Activated naive CD4-positive, alpha-beta T cell treated with anti-CD3 and anti-CD28 coated beads, Interleukin-2, amount 50 U/mL, for 16 hours (primary cell): ENCODE measurements at regions not wholly inside any gene's neighbourhood (a gene's known extent, or its start where the extent isn't known, plus 50 kb on each side); places are given as distances from the start of the nearest gene placed in this dataset.

Experiments used
- DNase-seq: peaks from one replicate; pipeline ENCODE4 v3.0.0-alpha.2; 2020

DNA sequence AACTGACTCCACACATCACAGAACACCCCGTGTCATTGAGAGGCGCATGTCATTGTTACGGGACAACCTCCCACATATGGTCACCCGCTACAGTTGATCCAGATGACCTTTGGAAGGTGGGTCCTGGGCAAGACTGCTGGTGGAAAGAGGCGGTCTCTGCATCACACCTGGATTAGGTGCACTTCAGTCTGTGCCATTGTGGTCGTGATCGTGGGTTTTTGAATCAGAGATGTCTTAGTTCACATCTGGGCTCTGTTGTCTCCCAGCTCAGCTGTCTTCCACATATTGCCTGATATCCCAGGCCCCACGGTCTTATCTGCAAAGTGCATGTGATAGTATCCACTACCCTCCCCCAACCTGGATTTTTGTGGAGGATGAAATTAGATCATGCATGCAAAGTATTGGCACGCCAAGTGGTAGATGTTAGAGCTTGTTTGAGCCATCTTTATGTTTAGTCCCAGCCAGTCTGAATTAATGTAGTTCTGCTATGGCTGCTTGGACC lies 208.7 kb upstream of the FOXN3 start:
- DNase-seq: no peak

DNA sequence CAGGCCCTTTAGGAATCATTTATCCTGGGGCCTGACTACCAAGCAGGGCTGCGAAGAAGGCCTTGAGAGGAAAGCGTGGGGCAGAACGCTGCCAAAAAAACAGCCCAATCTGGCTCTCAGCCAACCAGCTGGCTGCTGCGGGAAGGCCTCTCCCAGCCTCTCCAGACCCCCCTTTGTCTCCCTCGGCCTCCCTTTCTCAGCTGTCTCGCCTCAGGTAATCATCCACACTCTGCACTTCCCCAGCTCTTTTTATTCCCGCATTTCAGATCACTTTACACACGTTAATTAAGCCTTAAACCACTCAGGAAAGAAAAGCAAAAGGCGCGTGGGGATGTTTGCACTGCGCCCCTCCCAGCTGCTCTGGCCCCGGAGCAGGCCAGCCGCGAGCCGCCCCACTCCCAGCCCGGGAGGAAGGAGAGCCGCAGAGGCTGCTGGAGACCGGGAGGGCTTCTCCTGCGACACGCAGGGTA lies 208.2 kb upstream of the FOXN3 start:
- DNase-seq: no peak

DNA sequence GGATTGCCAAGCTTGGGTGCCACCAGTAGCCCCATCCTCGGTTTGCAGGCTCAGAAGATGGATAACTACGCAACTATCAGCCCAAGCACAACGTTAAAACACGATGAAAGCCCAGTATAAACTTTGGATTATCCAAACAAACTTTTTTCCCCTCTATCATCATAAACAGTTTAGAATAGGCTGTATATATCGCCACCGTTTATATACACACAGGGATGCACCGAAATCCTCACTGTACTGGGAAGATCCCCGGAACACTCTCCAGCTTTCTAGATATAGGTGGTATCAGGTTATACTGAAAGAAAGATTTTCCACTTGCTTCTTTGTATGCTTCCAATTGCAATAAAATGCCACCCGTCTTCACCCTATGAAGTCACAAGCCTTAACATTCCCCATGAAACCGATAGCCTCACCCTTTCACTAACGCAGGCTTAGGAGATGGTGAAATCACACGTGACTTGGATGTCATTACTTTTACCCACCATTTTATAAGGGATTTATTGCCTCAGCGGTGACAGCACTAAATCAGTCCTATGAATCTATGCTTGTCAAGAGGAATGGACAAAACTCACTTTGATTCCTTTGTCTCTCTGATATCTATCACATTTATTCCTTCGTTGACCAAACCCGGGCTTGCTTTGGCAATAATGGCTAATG lies 207.6 kb upstream of the FOXN3 start:
- no peak for DNase-seq

DNA sequence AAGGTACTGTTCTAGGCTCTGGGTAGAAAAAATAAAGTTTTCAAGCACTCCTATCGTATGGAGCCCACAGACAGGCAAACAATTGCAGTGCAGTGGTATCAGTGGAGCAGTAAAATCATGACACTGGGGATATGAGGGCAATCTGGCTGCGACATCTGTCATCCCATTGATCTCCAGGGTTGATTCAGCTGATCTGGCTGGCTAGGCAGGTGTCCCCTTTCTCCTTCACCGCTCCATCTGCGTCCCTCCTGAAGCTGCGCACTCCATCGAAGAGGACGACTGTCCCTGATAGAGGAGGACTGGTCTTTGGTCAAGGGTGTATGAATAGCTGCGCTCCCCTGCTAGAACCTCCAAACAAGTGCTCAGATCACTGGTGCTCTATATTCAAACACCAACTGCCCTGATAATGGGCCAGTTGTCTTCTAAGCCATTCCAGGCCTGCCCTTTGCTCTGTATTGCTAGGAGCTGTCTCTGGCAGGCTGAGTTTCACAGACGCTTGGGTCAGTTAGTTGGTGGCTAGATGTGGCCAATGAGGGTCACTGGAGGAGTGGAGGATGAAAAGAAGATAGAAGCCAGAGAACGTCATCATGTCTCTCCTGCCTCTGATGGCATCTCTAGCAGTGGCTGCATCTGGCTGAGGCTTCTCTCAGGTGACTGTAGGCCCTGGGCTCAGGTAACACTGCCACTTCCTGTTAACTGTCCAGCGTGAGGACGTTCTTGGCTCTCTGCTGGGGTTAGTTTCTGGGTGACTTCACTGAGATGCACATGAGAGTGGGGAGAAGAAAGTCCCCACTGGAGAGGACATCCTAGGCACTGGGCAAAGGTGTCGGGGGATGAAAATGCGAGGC lies 205.0 kb upstream of the FOXN3 start:
- DNase-seq: no peak

DNA sequence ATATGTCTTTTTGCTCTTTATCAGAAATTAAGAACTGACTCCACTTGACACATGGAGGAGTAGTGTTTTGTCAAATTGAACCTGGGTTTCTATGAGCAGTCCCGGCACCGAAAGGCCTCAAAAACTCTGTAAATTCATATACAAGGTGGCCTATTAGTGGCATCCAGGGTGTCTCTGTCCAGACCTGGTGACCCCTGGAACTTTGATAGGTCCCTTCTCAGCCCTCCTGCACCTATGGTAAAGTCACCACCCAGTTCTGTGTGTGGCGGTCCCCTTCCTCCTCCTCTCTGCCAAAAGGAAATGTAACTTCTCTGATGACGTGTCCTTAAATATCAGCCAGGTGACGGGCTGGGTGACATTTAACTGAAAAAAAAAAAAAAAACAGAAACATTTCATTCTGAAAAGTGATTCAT lies 204.0 kb upstream of the FOXN3 start:
- peak; percentile 56 for DNase-seq

DNA sequence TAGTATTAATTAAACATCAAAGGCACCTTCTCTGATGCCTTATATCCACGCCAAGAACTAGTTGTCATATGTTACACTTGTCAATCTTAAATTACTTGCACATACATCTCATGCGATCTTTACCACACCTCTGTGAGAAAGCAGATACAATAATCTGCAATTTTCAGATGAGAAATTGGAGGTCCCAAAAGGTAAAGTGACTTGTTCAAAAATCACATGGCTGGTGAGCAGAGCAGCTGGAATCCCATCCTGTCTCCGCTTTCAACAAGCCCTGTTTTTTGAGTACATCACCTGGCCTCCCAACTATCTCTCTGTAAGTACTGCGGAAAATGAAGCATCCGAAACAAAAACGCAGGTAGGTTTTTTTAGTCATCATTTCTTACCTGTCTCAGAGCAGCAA lies 203.4 kb upstream of the FOXN3 start:
- no peak for DNase-seq

DNA sequence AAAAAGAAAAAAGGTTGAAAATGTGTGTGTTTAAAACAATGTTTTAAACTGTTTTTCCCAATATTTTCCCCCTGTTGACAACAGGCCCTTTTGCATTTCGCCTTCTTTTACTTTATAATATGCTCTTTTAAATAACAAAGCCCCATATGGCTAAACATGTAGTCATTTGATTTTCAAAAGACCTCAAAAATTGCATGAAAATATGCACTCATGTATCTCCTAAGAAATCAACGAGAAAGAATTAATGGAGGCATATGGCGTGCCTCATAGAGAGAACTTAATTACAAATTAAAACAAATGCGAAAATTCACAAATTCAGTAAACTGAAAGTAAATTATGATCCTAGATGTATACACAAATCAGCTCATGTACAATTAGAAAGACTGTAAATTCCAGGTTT lies 202.6 kb upstream of the FOXN3 start:
- no peak for DNase-seq

DNA sequence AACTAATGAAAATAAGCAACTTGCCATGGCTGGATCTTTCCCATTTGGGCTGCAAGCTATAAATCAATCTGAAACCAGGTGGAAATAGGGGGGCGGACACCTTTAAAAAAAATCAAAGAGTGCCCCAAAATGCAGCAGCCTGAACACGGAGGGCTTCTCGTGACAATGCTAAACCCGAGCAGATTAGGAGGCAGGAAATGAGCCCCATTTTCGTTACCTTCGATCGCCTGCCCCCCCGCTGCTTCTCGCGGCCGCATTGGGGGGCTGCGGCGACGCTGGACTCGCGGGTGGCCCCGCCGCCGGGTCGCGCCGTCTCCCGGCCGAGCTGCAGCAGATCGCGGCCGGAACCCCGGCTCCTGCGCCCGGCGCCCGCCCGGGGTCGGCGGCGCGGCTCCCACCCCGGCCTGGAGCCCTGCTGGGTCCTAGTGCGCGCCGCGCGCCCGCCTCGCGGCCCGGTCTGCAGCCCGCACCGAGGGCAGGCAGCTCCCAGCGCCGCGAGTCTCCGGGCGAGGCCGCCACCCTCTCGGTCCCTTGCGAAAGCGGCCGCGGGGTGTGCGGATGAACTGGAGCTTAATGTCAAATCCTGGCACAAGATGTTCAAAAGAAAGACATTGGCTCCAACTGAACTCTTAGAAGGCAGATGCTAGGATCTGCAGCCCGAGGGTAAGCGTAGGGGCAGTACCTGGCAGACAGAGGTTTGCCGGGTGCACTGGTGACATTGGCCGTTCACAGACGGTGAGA lies 201.9 kb upstream of the FOXN3 start:
- peak; percentile 66 for DNase-seq

DNA sequence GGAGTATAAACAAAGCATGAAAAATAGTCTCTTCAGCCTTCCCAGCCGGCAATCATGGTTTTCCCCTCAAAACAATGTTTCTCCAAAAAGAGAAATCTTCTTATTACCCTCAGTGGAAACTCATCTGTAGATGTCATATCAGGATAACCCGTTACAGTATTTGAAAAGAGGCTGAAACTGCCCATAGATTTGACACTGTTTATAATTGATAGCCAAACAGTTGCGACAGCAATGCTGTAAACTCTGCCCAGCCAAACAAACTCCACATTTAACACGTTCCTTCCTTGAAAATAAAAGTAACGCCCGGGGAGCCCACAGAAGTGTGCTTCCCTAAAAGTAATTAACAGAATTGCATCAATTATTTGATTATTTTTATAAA lies 201.3 kb upstream of the FOXN3 start:
- DNase-seq: no peak

DNA sequence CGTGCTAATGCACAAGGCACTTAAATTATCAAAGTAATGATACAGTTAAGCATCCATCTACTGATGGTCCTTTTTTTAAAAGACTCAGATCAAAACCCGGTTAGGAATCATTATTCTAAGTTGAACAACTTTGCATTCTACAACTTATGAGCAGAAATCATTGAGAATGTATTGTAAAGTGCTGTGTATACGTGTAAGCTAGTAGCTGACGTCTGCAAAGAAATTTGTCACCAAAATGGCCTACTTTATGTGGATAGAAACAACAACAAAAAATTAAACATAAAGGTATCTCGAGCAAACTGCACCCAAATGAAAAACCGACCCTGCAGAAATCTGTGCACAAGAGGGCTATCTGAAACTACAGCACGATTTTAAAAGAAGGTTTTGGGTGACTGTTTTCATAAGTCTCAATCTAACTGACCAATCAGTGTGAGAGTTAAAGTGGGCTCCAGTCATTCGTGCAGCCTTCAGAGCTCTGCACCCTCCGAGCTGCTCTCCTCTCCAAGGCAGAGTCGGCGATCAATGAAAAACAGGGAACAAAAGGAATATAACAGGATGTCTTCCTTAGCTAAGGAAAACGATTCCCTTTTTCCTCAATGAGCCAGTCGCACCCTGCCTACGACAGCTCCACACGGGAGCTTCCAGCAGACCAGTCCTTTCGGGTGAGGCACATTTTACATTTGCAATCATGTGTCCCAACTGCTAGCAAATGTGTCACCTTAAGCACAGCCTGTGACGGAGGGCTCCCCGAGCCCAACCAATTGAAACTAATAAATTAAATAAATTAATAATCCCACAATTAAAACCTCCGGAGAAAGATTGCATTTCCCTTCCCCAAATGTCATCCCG lies 200.7 kb upstream of the FOXN3 start:
- peak; percentile 23 for DNase-seq

DNA sequence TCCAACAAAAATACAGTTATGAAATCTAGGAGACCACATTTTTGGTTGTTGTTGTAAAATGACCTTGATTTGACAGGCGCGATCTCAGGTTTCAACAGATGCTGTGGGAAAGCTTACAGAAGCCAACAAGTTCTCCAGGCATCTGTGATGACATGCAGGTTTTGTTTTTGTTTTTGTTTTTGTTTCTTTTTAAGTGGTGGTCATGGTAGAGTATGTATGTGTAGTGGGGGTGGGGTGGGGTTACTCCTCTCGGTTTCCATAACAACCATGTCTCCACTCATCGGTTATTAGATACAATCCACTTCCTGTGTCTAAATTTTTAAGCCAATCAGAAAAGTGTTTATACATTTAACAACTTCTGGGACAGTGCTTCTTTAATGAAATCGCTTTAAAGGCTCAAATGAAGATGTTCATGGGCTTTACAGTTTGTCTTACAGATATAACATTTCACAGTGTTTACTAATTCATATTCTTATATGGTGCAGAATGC lies 199.9 kb upstream of the FOXN3 start:
- no peak for DNase-seq

DNA sequence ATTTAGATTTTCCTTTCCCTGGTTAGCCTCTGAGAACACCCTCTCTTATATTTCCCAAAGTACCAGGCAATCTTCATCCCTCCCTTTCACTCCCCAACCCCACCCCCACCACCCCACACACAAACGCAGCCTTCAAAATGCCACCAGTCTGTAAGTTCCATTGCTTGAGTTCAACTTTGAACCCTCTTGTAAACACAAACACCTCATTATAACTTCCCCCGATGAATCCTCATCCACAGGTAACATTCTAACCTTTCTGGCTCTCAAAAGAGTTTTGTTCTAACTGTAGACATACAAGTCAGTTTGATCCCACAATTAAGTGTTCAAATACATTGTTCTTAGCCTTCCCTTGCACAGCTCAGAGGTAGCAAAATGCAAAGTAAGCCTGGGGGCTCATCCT lies 199.4 kb upstream of the FOXN3 start:
- no peak for DNase-seq

DNA sequence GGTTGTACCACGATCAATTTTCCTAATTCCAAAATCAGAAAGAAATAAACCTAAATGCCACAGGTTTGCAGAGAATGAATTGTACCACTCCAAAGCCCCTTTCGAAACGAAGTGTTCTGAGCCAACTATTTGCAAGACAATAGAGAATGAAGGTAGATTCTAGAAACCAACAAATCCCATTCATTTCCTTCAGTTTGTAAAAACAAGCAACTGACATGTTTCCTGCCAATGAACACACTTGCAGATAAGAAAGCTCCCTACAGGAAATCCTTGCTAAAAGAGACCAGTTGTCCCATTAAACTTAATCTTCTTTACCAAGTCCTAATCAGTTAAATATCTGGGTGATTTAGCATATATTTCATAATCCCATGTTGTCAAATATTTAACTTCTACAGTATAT lies 198.4 kb upstream of the FOXN3 start:
- no peak for DNase-seq

DNA sequence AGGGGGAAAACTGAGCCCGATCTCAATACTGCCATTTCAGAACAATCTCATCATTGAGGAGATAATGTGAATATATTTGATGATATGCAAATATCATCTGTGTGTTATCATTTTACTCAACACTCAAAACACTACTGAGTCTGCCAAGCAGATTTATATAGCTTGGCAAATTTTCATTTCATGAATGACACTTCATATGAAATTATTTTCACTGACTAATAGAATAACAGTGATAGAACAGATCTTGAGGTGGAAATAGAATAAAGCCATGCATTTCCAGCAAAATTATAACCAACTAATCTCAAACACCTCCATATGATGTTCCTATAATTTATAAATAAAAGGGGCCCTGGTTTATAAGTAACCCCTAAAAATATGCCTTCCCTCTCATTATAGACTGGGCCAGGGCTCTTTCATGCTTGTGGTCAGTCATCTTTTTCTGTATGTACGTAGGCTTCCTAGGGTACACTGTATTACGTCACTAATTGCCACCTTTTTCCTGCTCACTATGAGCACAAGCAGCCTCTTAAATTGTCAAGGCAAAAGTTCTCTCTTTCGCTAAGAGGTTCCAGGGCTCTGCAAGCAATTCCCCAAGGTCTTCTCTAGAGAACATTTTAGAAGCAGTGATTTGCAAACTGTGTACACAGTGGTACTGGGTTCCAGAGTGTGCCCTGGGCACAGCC lies 197.1 kb upstream of the FOXN3 start:
- DNase-seq: no peak

DNA sequence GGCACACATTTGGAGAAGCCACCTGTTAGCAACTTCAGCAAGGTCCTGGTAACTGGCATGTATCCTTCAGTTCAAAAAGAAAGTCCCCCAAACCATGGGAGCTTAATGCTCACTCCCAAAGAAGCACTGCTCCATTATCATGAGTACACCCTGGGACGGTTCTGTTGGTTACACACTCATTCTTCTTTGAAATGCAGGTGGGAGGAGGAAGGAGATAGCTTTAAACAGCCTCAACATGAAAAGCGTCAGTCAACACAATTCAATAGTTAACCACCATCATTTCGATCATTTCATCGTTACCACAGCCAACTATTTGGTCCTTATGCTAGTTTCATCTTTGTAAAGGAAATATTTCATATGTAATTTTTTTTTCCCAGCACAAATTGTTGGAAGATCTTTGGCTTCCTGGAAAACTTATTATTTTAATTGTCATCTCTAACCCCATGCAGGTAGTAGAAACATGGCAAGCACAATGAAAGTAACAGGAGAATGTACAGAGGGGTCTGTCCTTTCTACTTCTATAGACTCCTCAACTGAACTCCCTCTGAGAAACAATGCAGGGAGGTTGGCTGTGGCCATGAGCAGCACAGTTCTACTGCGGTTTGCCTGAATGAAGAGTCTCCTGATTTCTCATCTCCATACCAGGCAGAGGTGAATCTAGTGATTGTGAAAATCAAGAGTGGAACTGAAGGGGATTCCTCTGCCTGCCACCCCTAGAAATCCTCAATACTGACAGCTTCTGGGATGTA lies 196.4 kb upstream of the FOXN3 start:
- DNase-seq: no peak

DNA sequence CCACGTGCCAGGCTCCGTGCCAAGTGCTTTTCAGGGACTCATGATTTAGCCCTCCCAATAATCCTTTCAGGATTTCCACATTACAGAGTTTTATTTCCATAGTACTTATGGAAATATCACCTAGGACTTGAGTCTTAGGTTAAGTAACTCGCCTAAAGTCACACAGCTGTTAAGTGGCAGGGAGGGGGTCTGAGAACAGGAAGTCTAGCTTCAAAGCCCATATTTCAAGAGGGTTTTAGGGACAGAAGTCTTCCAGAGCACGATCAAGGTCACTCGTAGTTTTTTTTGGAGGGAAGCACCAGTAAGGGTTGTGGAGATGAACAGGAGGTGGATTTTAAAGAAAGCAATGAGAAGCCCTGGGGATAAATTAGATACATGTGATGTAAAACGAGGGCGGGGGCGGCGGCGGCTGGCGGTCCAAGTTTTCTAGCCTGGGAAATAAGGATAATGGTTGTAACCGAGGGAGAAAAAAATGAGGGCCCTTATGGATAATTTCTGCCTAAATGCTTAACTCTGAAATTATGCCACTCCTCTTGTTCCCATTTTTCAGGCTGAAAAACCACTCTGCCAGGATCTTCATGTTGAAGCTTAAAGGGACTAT lies 192.6 kb upstream of the FOXN3 start:
- DNase-seq: no peak

DNA sequence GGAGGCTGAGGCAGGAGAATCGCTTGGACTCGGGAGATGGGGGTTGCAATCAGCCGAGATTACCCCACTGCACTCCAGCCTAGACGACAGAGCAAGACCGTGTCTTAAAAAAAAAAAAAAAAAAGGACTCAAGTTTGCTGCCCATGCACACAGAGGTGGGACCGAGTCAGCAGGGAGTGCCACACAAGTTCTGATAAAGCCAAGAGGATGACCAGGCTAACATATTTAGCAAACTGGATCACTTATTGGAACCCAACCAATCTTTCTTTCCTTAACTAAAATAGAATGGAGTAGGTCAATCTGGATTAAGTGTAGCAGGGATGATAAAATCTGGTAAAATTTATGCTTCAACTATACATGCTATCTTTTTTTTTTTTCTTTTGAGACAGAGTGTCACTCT lies 190.4 kb upstream of the FOXN3 start:
- no peak for DNase-seq

DNA sequence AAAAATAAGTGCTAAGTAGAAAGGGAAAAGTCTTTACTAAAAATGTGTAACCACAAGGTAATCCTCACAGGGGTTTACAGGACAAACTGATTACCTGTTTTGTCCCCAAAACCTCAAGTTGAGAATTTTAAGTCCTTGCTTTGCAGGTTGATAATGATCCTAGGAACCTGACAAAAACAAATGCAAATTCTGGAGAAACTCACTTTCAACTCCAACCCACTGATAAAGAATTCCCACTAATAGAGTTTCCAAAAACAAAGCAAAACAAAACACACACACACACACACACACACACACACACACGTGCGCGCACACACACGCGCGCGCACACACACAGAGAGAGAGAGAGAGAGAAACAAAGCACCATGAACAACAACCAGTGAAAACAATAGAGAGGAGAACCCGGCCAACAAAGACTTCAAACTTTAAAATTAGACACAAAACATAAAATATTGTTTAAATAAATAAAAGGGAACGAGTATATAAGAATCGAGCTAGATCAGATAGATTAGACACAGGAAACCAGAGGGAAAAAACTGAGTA lies 187.0 kb upstream of the FOXN3 start:
- DNase-seq: no peak

DNA sequence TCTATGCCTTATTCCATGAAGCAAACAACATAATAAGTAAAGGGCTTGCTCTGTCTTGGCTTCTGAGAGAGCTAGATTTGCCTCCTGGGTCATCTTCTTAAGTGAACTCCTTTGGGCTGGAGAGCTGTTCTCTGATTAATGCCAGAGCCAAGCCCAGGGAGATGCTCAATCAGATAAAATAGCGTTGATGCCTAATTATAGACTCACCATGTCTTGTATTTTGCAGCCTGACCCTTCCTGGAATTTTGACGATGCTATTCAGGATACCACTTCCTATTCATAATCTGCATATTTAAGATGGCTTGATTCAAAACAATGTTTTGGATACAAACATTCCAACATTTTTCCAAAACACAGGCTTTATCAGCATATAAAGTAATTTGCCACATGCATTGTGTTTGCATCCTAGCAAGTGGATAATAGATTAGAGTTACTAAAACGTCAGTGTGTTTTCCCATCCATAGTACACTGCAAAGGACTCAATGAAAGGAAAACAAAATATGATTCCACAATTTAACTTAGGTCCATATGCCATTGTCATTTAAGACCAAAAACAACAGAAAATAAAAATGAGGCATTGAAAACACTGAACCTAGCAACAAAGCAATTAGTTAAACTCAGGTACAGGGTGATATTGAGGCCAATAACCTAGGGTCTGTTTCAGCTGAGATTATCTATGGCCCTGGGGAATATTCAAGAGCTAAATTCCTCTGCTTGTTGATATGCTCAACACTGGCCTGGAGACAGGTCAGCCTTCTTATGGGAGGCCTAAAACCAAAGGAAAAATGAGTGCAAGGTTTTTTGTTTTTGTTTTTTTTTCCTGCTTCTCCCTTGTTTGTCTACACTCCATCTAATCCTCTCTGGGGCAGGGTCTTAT lies 184.2 kb upstream of the FOXN3 start:
- no peak for DNase-seq
